ENCODE measurements at regions not wholly inside any gene's neighbourhood (a gene's known extent, or its start where the extent isn't known, plus 50 kb on each side); places are given as distances from the start of the nearest gene placed in this dataset.

DNA sequence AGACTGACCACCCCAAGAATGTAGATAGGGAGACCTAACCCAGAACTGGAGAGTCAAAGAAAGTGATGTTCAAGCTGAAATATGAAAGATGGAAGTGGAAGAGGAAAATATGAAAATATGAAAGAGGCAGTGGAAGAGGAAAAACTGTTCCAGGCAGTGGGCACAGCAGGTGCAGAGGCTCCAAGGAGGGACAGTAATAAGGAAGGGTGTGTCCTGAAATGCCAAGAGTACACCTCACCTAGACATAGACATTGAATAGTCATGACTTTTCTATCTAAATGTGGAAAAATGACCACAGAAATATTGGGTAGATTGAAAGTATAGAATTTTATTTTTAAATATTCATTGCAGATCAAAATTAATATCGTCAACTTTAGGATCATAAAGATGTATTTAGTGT lies 161.7 kb upstream of the USP24 start:
- peaks cover 3% of the 10 kb centered on the region for H3K4me1 ChIP-seq (ENCODE audit: control insufficient read depth, insufficient read depth, low read length)
- no peak overlapping the region for H3K4me3 ChIP-seq (ENCODE audit: low read length)
- DNase-seq (no peak), ATAC-seq (no peak)
- no peaks in the 10 kb centered on the region for H3K9me3 ChIP-seq (ENCODE audit: control insufficient read depth, low read length)
- WGBS: 98% methylated on average over 1 of the region's 1 CpG
- intact Hi-C loops (cut with DNase I): loop anchor here in 3 of 4 donors (5.0 to 10.0 kb wide), 2 partner anchors 1208 to 1210 kb away; no protein-coding TSS in a partner anchor
- H3K27me3 ChIP-seq (ENCODE audit: control insufficient read depth, insufficient read depth): no peaks in the 10 kb centered on the region
- no peak overlapping the region for H3K27ac ChIP-seq (ENCODE audit: low read length)

DNA sequence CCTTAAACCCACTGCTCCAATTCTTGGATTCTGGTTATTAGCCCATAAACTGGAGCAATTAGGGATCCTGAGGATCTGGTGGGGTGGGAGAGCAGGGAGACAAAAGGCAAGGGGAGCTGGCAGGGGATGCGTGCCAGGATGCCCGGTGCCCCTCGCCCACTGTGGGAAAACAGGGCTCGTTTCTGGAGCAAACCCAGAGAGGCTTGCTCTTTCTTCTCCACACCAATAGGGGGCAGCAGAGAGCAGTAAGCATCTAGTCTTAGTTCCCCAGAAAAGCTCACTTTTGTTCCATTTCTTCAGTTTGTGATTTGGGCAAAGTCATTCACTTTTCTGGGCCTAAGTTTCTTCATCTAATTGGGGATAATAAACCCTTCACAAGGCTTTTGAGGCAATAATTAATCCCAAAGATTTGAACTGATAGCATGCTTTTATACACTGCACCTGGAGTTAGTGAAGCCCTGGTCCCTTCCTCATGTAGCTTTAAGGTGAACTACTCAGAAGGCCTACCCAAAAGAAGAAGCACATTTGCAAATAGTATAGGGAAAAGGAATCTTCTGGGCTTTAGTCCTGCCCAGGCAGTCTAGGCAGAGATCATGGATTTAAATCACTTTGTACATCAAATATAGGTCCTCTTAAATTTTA lies 160.6 kb upstream of the USP24 start:
- 37% methylated on average over 4 of the region's 4 CpGs for WGBS
- intact Hi-C loops (cut with DNase I): loop anchor here (2.0 to 10.0 kb wide), 3 partner anchors 1209 to 1212 kb away; no protein-coding TSS in a partner anchor

DNA sequence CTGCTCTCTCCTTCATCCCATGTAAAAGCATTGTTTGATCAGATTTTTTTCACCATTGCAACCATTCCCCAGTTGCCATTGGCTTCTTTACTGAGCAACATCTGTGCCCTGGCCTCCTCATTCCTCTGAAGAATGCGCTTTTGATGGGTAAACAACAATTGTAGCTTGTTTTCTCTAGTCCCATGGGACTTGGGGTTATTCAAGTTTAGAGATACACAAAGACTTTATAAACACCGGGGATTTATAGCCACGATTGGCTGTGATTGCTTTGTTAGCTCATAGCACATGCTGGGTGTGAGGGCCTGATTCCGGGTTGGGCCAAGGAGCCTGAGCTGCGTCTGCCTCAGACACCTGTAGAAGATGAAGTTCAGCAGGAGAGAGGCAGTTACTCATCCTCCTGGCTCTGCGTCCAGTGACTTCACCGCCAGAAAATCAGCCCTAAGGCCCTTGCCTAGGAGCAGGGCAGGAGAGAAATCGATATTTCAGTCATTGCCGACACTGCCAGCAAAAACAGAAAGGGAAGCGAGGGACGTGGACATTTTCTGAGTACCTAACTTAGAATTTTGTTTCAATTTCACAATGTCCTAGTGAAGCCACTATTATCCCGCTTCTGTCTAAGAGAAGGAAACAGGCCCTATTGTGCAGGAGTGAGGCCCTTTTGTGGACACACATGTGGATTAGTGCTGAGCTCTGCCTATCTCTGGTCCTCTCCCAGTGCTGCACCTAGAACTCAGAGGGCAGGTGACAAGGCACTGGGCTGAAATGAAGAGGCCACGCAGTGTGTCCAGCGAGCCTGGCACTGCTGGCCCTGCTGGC lies 159.8 kb upstream of the USP24 start:
- no peaks in the 10 kb centered on the region for H3K27me3 ChIP-seq (ENCODE audit: control insufficient read depth, insufficient read depth)
- H3K4me3 ChIP-seq (ENCODE audit: low read length): no peak overlapping the region
- H3K27ac ChIP-seq (ENCODE audit: low read length): no peak overlapping the region
- intact Hi-C loops (cut with DNase I): loop anchor here (2.0 to 10.0 kb wide), 3 partner anchors 1210 to 1212 kb away; no protein-coding TSS in a partner anchor
- DNase-seq (no peak), ATAC-seq (no peak)
- WGBS: 80% methylated on average over 14 of the region's 14 CpGs
- peaks cover 3% of the 10 kb centered on the region for H3K4me1 ChIP-seq (ENCODE audit: control insufficient read depth, insufficient read depth, low read length)
- H3K9me3 ChIP-seq (ENCODE audit: control insufficient read depth, low read length): no peaks in the 10 kb centered on the region

More for the DNA sequence above, 160.6 kb upstream of the USP24 start:
- Histone ChIP-seq H3K27ac (ENCODE audit: low read length) (no peak overlapping the region), H3K27me3 (ENCODE audit: control insufficient read depth, insufficient read depth) (no peaks in the 10 kb centered on the region), H3K4me3 (ENCODE audit: low read length) (no peak overlapping the region), H3K9me3 (ENCODE audit: control insufficient read depth, low read length) (no peaks in the 10 kb centered on the region), H3K4me1 (ENCODE audit: control insufficient read depth, insufficient read depth, low read length) (peaks cover 3% of the 10 kb centered on the region)
- DNase-seq: peak in 1 of 3 donors; percentile 58
- ATAC-seq: peak in 1 of 2 donors; percentile 59

DNA sequence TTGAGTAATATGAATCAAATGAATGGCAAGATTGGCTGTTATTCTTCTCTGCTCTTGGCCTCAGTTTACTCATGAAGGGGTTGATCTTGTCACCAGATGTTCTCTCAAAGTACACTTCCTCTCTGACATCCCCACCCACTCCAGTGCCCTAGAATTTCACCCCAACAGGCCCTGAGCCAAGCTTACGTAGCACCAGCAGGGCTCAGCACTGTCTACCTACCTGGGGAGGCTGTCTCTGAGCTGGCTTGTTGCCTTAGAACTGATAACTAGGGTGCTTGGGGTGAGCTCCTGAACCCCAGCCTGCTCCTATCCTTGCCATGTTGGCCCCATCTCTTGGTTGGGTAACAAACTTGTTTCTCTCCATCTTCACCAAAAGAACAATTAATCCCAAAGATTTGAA lies 159.1 kb upstream of the USP24 start:
- ATAC-seq (no peak), DNase-seq (no peak)
- intact Hi-C loops (cut with DNase I): loop anchor here in 3 of 4 donors (2.0 to 10.0 kb wide), 2 partner anchors 1211 kb away; no protein-coding TSS in a partner anchor
- no peaks in the 10 kb centered on the region for H3K9me3 ChIP-seq (ENCODE audit: control insufficient read depth, low read length)
- H3K4me1 ChIP-seq (ENCODE audit: control insufficient read depth, insufficient read depth, low read length): peaks cover 3% of the 10 kb centered on the region
- 91% methylated on average over 1 of the region's 1 CpG for WGBS
- H3K4me3 ChIP-seq (ENCODE audit: low read length): no peak overlapping the region
- no peak overlapping the region for H3K27ac ChIP-seq (ENCODE audit: low read length)
- no peaks in the 10 kb centered on the region for H3K27me3 ChIP-seq (ENCODE audit: control insufficient read depth, insufficient read depth)

- H3K27me3 ChIP-seq (ENCODE audit: control insufficient read depth, insufficient read depth): no peaks in the 10 kb centered on the region
- no peak overlapping the region for H3K4me3 ChIP-seq (ENCODE audit: low read length)
- WGBS: 66% methylated on average over 6 of the region's 6 CpGs
- peak; percentile 71 to 78 for ATAC-seq
- H3K27ac ChIP-seq (ENCODE audit: low read length): no peak overlapping the region
- DNase-seq: no peak
- intact Hi-C loops (cut with DNase I): no loop called here
- H3K4me1 ChIP-seq (ENCODE audit: control insufficient read depth, insufficient read depth, low read length): no peaks in the 10 kb centered on the region
- no peaks in the 10 kb centered on the region for H3K9me3 ChIP-seq (ENCODE audit: control insufficient read depth, low read length)
These were observed 154.3 kb upstream of the USP24 start for GRCh38 chr1:55369474-55369873.

GRCh38 chr1:55368698-55369097 lies 153.5 kb upstream of the USP24 start:
- Histone ChIP-seq H3K9me3 (ENCODE audit: control insufficient read depth, low read length) (no peaks in the 10 kb centered on the region), H3K27me3 (ENCODE audit: control insufficient read depth, insufficient read depth) (no peaks in the 10 kb centered on the region), H3K4me3 (ENCODE audit: low read length) (no peak overlapping the region), H3K27ac (ENCODE audit: low read length) (no peak overlapping the region), H3K4me1 (ENCODE audit: control insufficient read depth, insufficient read depth, low read length) (no peaks in the 10 kb centered on the region)
- intact Hi-C loops (cut with DNase I): no loop called here
- ATAC-seq: no peak
- no peak for DNase-seq
- 62% methylated on average over 3 of the region's 3 CpGs for WGBS

DNA sequence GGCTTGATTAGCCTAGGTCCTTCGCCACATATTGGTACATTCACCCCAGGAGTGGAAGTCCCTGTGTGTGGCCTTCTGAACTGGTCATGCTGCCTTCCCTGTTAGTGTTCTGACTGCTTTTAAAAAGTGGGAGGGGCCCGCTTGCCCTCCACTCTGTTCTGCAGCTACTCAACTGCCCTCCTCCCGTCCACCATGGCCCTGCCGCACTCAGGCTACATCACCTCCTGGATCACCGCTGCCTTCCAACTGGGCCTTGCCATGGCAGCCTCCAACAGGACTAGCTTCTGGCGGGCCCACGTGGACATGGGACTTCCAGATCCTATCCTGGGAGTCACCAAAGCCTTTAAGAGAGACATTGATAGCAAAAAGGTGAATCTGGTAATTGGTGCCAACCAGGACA lies 152.1 kb upstream of the USP24 start:
- Histone ChIP-seq H3K27me3 (ENCODE audit: control insufficient read depth, insufficient read depth) (no peaks in the 10 kb centered on the region), H3K9me3 (ENCODE audit: control insufficient read depth, low read length) (no peaks in the 10 kb centered on the region), H3K27ac (ENCODE audit: low read length) (no peak overlapping the region), H3K4me1 (ENCODE audit: control insufficient read depth, insufficient read depth, low read length) (peaks cover 5% of the 10 kb centered on the region), H3K4me3 (ENCODE audit: low read length) (no peak overlapping the region)
- intact Hi-C loops (cut with DNase I): no loop called here
- no peak for ATAC-seq
- WGBS: 87% methylated on average over 7 of the region's 7 CpGs
- DNase-seq: no peak

DNA sequence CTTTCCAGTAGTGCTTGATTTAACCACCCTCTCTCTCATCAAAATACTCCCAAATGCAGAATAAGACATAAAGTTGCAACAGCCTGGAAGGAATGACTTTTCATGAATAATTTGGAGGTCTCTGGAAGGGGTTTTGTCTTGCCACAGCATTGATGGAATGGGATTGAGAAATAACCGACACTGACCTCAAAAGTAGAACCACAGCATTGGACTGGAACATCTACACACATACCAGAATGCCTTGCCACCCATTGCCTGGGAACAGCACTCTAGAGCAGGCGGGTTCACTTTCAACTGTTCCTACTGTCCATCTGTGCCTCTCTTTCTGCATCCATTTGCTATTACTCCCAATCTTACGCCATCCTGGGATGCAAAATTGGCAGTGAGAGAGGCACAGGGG lies 149.1 kb upstream of the USP24 start:
- WGBS: 93% methylated on average over 3 of the region's 3 CpGs
- ATAC-seq (no peak), DNase-seq (no peak)
- Histone ChIP-seq H3K9me3 (ENCODE audit: control insufficient read depth, low read length) (no peaks in the 10 kb centered on the region), H3K4me3 (ENCODE audit: low read length) (no peak overlapping the region), H3K27ac (ENCODE audit: low read length) (no peak overlapping the region), H3K27me3 (ENCODE audit: control insufficient read depth, insufficient read depth) (no peaks in the 10 kb centered on the region), H3K4me1 (ENCODE audit: control insufficient read depth, insufficient read depth, low read length) (peaks cover 5% of the 10 kb centered on the region)
- intact Hi-C loops (cut with DNase I): no loop called here

DNA sequence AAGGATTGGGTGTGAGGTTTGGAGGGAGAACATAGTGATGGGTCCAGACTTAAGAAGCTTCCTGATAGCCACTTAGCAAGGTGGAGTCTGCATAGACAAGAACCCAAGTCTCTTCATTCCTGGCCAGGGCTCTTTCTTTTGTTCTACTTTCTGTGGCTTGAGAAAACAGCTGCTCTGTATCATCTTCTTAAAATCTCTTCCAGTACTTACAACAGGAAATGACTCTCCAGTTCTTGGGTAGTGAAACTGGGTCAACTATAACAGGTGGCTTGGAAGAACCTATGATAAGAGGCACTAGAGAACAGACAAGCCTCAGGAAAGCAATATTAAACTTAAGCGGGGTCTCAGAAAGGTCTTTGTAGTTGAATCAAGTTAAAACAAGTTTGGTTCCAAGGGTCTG lies 148.1 kb upstream of the USP24 start:
- 50% methylated on average over 1 of the region's 1 CpG for WGBS
- Histone ChIP-seq H3K4me3 (ENCODE audit: low read length) (no peak overlapping the region), H3K9me3 (ENCODE audit: control insufficient read depth, low read length) (no peaks in the 10 kb centered on the region), H3K27ac (ENCODE audit: low read length) (no peak overlapping the region), H3K27me3 (ENCODE audit: control insufficient read depth, insufficient read depth) (no peaks in the 10 kb centered on the region), H3K4me1 (ENCODE audit: control insufficient read depth, insufficient read depth, low read length) (peaks cover 5% of the 10 kb centered on the region)
- ATAC-seq: peak in 1 of 2 donors; percentile 53
- DNase-seq: no peak
- intact Hi-C loops (cut with DNase I): no loop called here

DNA sequence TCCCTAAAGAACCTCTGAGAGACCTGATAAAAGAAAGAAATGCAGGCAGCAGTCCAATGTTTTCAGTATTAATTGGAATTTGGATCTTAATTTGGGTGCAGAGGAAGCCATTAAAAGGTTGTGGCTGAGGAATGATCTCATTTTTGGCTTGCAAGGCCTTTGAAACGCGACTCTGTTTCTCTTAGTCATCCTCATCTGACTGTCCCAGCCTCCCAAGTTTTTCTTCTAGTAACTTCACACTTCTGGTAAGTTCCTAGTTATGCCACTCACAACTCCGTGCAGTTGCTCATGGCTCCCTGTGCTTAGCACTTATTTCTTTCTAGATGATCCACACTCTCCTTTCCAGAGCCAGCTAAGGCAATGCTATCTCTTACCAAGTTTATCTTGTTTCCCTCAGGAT lies 147.4 kb upstream of the USP24 start:
- WGBS: 5% methylated on average over 3 of the region's 3 CpGs
- peak; percentile 79 to 91 for ATAC-seq
- Histone ChIP-seq H3K4me1 (ENCODE audit: control insufficient read depth, insufficient read depth, low read length) (peaks cover 6% of the 10 kb centered on the region), H3K9me3 (ENCODE audit: control insufficient read depth, low read length) (no peaks in the 10 kb centered on the region), H3K4me3 (ENCODE audit: low read length) (no peak overlapping the region), H3K27ac (ENCODE audit: low read length) (no peak overlapping the region), H3K27me3 (ENCODE audit: control insufficient read depth, insufficient read depth) (no peaks in the 10 kb centered on the region)
- intact Hi-C loops (cut with DNase I): no loop called here
- no peak for DNase-seq

GRCh38 chr1:55359611-55360010 lies 144.4 kb upstream of the USP24 start:
- no peak overlapping the region for H3K4me3 ChIP-seq (ENCODE audit: low read length)
- intact Hi-C loops (cut with DNase I): no loop called here
- no peaks in the 10 kb centered on the region for H3K27me3 ChIP-seq (ENCODE audit: control insufficient read depth, insufficient read depth)
- no peak for ATAC-seq
- no peak overlapping the region for H3K27ac ChIP-seq (ENCODE audit: low read length)
- H3K4me1 ChIP-seq (ENCODE audit: control insufficient read depth, insufficient read depth, low read length): peaks cover 6% of the 10 kb centered on the region
- no peaks in the 10 kb centered on the region for H3K9me3 ChIP-seq (ENCODE audit: control insufficient read depth, low read length)
- WGBS: 88% methylated on average over 3 of the region's 3 CpGs
- no peak for DNase-seq

Data from right cardiac atrium (tissue), 5 donors.